H9 (cell line): ENCODE measurements at regions not wholly inside any gene's neighbourhood (a gene's known extent, or its start where the extent isn't known, plus 50 kb on each side); places are given as distances from the start of the nearest gene placed in this dataset.

ENCODE experiments used
- DNase-seq: peaks from one replicate; pipeline ENCODE4 v3.0.0-alpha.2; 2017
- H2AFZ ChIP-seq: one replicate; pipeline ENCODE4 v1.6.1; 2013; ENCODE audit warnings: mild to moderate bottlenecking, low read length, control low read depth, moderate library complexity
- H2AK5ac ChIP-seq: 2 replicates; pipeline ENCODE4 v1.6.1; 2013; ENCODE audit warnings: low read length, control low read depth, mixed read lengths; ENCODE audit not compliant: insufficient read length
- H2BK120ac ChIP-seq: one replicate; pipeline ENCODE4 v1.6.1; 2013; ENCODE audit warnings: low read depth, mild to moderate bottlenecking, low read length, control low read depth, inconsistent platforms; ENCODE audit not compliant: poor library complexity, severe bottlenecking
- H2BK12ac ChIP-seq: 2 replicates; pipeline ENCODE4 v1.6.1; 2013; ENCODE audit warnings: low read length, control low read depth, mixed read lengths, low read depth; ENCODE audit not compliant: insufficient read length
- H2BK15ac ChIP-seq: 2 replicates; pipeline ENCODE4 v1.6.1; 2013; ENCODE audit warnings: low read depth, low read length, control low read depth
- H2BK20ac ChIP-seq: one replicate; pipeline ENCODE4 v1.6.1; 2013; ENCODE audit warnings: low read depth, mild to moderate bottlenecking, low read length, control low read depth, inconsistent platforms; ENCODE audit not compliant: poor library complexity, severe bottlenecking
- H2BK5ac ChIP-seq: 2 replicates; pipeline ENCODE4 v1.6.1; 2013; ENCODE audit warnings: low read length, control low read depth, mixed read lengths; ENCODE audit not compliant: insufficient read length
- H3K14ac ChIP-seq: 2 replicates; pipeline ENCODE4 v1.6.1; 2013; ENCODE audit warnings: low read length, control low read depth; ENCODE audit not compliant: insufficient read depth
- H3K18ac ChIP-seq: 2 replicates; pipeline ENCODE4 v1.6.1; 2013; ENCODE audit warnings: low read depth, mild to moderate bottlenecking, mixed read lengths, low read length, control low read depth; ENCODE audit not compliant: insufficient read length
- H3K23ac ChIP-seq: 2 replicates; pipeline ENCODE4 v1.6.1; 2013; ENCODE audit warnings: low read length, control low read depth, mixed read lengths, low read depth; ENCODE audit not compliant: insufficient read length
- H3K23me2 ChIP-seq: 2 replicates; pipeline ENCODE4 v1.6.1; 2013; ENCODE audit warnings: low read depth, mild to moderate bottlenecking, mixed read lengths, low read length, control low read depth; ENCODE audit not compliant: insufficient read length, poor library complexity, severe bottlenecking
- H3K27ac ChIP-seq: 2 replicates; pipeline ENCODE4 v1.5.1; 2013; ENCODE audit warnings: low read length, control low read depth, mixed read lengths, low read depth; ENCODE audit not compliant: insufficient read length
- H3K27me3 ChIP-seq: 2 replicates; pipeline ENCODE4 v1.6.1; 2013; ENCODE audit warnings: low read length, control low read depth, inconsistent platforms; ENCODE audit not compliant: insufficient read depth
- H3K4ac ChIP-seq: 2 replicates; pipeline ENCODE4 v1.6.1; 2013; ENCODE audit warnings: low read depth, mild to moderate bottlenecking, control low read depth, inconsistent platforms, low read length, moderate library complexity
- H3K4me1 ChIP-seq: 2 replicates; pipeline ENCODE4 v1.6.1; 2013; ENCODE audit warnings: low read length, control low read depth, inconsistent platforms; ENCODE audit not compliant: insufficient read depth
- H3K4me2 ChIP-seq: 2 replicates; pipeline ENCODE4 v1.6.1; 2013; ENCODE audit warnings: low read length, control low read depth, mixed read lengths; ENCODE audit not compliant: insufficient read length, insufficient read depth
- H3K56ac ChIP-seq: 2 replicates; pipeline ENCODE4 v1.6.1; 2013; ENCODE audit warnings: low read depth, mild to moderate bottlenecking, mixed read lengths, low read length, control low read depth; ENCODE audit not compliant: insufficient read length
- H3K79me1 ChIP-seq: 2 replicates; pipeline ENCODE4 v1.6.1; 2013; ENCODE audit warnings: low read depth, mild to moderate bottlenecking, moderate library complexity, low read length, control low read depth, inconsistent platforms; ENCODE audit not compliant: insufficient read depth, poor library complexity, severe bottlenecking
- H3K79me2 ChIP-seq: 2 replicates; pipeline ENCODE4 v1.6.1; 2013; ENCODE audit warnings: low read length, control low read depth, inconsistent platforms; ENCODE audit not compliant: insufficient read depth
- H3K9ac ChIP-seq: 2 replicates; pipeline ENCODE4 v1.6.1; 2013; ENCODE audit warnings: low read length, control low read depth, mixed read lengths; ENCODE audit not compliant: insufficient read length; ENCODE audit errors: extremely low read depth
- H3K9me3 ChIP-seq: one replicate; pipeline ENCODE4 v1.6.1; 2013; ENCODE audit warnings: low read depth, low read length, inconsistent platforms; ENCODE audit not compliant: control insufficient read depth
- H3T11ph ChIP-seq: one replicate; pipeline ENCODE4 v1.6.1; 2013; ENCODE audit warnings: mild to moderate bottlenecking, low read length, control low read depth, inconsistent platforms
- H4K20me1 ChIP-seq: one replicate; pipeline ENCODE4 v1.6.1; 2013; ENCODE audit not compliant: control insufficient read depth, insufficient read length, insufficient read depth
- H4K5ac ChIP-seq: 2 replicates; pipeline ENCODE4 v1.6.1; 2013; ENCODE audit warnings: low read depth, mild to moderate bottlenecking, mixed read lengths, low read length, control low read depth; ENCODE audit not compliant: insufficient read length
- H4K8ac ChIP-seq: replicated peaks from 2 replicates; pipeline ENCODE4 v1.6.1; 2013; ENCODE audit warnings: low read length, control low read depth, mixed read lengths, low read depth; ENCODE audit not compliant: insufficient read length
- H4K91ac ChIP-seq: 2 replicates; pipeline ENCODE4 v1.6.1; 2013; ENCODE audit warnings: low read depth, mild to moderate bottlenecking, moderate library complexity, mixed read lengths, low read length, control low read depth; ENCODE audit not compliant: insufficient read length
- H3K27ac Mint-ChIP-seq, 3 experiments: 2 replicates in 2 of 3; 3 replicates in 1 of 3; pipeline ENCODE4 v1.8.0; 2020 to 2021; ENCODE audit warnings: mixed read lengths in 3 of 3, mild to moderate bottlenecking in 1 of 3, moderate library complexity in 1 of 3
- H3K27me3 Mint-ChIP-seq: 2 replicates; pipeline ENCODE4 v1.8.0; 2021; ENCODE audit warnings: low read depth, mild to moderate bottlenecking, moderate library complexity, mixed read lengths
- H3K36me3 Mint-ChIP-seq, 3 experiments: 2 replicates in 2 of 3; 3 replicates in 1 of 3; pipeline ENCODE4 v1.8.0; 2020 to 2021; ENCODE audit warnings: low read depth in 3 of 3, mixed read lengths in 3 of 3; ENCODE audit not compliant: insufficient read depth in 1 of 3
- H3K4me1 Mint-ChIP-seq, 2 experiments: 2 replicates each; pipeline ENCODE4 v1.8.0; 2020; ENCODE audit warnings: mixed read lengths in 2 of 2
- H3K4me3 Mint-ChIP-seq, 2 experiments: 2 replicates in 1 of 2; 3 replicates in 1 of 2; pipeline ENCODE4 v1.8.0; 2020 to 2021; ENCODE audit warnings: mild to moderate bottlenecking in 2 of 2, mixed read lengths in 2 of 2, moderate library complexity in 1 of 2
- H3K9me3 Mint-ChIP-seq, 2 experiments: 2 replicates in 1 of 2; 3 replicates in 1 of 2; pipeline ENCODE4 v1.8.0; 2020; ENCODE audit warnings: mild to moderate bottlenecking in 2 of 2, mixed read lengths in 2 of 2, moderate library complexity in 1 of 2
- WGBS: extraction: QIAGEN DNeasy Blood & Tissue Kit; methylation state at CpG from one replicate; pipeline ENCODE4 v1.1.7; 2013; ENCODE audit warnings: missing lambda C conversion rate, low lambda C conversion rate, mixed read lengths; ENCODE audit not compliant: insufficient read length; ENCODE audit errors: extremely low coverage; 5-methylcytosine and 5-hydroxymethylcytosine counted together
- TF ChIP-seq, protein P1 (sequence below): fragments of 200-600 bp; sonication (generic); conservative IDR thresholded peaks from 3 replicates; pipeline ENCODE4 v1.8.0; 2021; ENCODE audit warnings: antibody characterized with exemption, mild to moderate bottlenecking

DNA sequence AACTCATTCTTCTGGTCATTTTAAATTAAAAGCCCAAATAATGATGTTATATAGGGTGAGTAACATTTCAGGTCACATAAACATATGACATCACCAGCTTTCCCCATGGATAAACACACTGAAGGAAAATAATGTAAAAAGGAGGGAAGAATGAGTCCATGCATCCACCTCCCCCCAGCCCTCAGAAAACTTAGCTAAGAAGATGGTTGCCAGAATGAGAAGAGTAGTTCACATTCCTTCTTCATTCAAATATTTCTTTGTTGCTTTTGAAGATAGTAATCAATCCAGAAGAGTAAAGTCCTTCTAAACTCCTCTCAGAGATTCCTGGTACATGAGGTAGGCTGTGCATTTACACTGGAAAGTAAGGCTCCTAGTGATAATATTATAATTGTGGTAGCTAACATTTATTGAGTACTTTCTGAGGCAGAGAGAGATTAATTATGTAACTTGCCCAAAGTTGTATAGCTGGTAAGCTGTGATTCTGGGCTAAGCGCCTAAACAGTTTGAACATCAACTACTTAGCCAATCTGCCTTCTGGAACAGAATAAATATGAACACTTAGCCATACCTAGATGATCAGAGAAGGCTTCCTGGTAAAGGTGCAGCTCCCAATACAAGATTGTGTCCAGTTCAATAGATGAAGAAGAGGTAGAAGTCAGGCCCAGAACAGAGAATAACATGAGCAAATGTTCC lies 256.7 kb upstream of the FN1 start:
- Histone ChIP-seq H3K27ac (no peak overlapping the region), H3K18ac (no peak overlapping the region), H2AK5ac (no peak overlapping the region), H3K79me1 (no peaks in the 10 kb centered on the region), H3K27me3 (no peaks in the 10 kb centered on the region), H2BK12ac (no peak overlapping the region), H3K9ac (no peak overlapping the region), H2BK5ac (no peak overlapping the region), H2BK20ac (no peak overlapping the region), H4K20me1 (no peaks in the 10 kb centered on the region), H3K56ac (no peak overlapping the region), H3K23ac (no peak overlapping the region), H3K9me3 (no peaks in the 10 kb centered on the region), H3T11ph (no peak overlapping the region), H4K5ac (no peak overlapping the region), H3K79me2 (no peaks in the 10 kb centered on the region), H3K4me1 (no peaks in the 10 kb centered on the region), H2BK15ac (no peak overlapping the region), H4K91ac (no peak overlapping the region), H4K8ac (no peak overlapping the region), H2AFZ (no peak overlapping the region), H3K23me2 (no peaks in the 10 kb centered on the region), H3K4ac (no peak overlapping the region), H2BK120ac (no peak overlapping the region), H3K4me2 (no peak overlapping the region), H3K14ac (no peak overlapping the region)
- DNase-seq: no peak
- TF ChIP-seq, protein P1, sequence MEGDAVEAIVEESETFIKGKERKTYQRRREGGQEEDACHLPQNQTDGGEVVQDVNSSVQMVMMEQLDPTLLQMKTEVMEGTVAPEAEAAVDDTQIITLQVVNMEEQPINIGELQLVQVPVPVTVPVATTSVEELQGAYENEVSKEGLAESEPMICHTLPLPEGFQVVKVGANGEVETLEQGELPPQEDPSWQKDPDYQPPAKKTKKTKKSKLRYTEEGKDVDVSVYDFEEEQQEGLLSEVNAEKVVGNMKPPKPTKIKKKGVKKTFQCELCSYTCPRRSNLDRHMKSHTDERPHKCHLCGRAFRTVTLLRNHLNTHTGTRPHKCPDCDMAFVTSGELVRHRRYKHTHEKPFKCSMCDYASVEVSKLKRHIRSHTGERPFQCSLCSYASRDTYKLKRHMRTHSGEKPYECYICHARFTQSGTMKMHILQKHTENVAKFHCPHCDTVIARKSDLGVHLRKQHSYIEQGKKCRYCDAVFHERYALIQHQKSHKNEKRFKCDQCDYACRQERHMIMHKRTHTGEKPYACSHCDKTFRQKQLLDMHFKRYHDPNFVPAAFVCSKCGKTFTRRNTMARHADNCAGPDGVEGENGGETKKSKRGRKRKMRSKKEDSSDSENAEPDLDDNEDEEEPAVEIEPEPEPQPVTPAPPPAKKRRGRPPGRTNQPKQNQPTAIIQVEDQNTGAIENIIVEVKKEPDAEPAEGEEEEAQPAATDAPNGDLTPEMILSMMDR: no peak
- Mint-ChIP-seq H3K27ac (no peak overlapping the region), H3K4me1 (peaks cover 4 to 6% of the 10 kb centered on the region in 2 experiments), H3K27me3 (no peaks in the 10 kb centered on the region), H3K36me3 (no peaks in the 10 kb centered on the region), H3K4me3 (no peak overlapping the region), H3K9me3 (no peaks in the 10 kb centered on the region)
- WGBS: no CpG with 5 or more reads among the region's 1 CpG
